ENCODE measurements at regions not wholly inside any gene's neighbourhood (a gene's known extent, or its start where the extent isn't known, plus 50 kb on each side); places are given as distances from the start of the nearest gene placed in this dataset.

DNA sequence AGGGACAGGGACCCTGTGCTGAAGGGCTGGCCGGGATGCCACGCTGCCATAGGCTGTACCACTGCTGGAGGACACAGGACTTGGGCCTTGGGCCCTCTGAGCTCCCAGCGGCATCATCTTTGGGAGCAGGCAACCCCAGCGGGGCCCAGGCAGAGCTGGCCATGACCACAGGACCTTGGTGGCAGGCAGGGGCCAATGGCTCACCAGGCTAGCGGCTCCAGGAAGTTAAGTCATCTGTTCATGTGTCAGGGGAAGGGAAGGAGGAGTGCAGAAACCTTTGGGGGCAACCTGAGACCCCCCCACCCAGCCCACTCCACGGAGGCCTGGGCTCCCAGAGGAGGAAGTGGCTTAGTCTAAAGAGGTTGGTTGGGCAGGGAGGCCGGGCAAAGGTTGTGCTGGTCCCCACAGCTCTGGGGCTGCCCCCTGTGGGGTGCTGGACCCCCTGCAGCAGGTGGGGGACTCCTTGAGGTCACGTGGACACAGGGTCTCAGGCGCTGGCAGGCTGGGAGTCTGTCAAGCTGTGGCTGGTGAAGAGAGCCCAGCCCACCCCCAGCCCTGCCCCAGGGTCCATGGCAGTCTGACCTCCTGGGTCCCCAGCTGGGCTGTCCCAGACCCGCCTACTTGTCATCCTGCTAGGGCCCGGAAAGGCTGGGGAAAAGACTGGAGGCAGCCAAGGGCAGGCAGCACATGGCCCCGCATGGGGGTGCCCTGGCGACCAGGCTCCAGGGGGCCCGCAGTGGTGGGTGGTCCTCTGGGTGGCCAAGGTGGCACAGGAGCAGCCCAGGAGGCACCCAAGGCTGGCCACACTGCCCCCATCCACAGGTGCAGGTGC is 184.3 kb downstream of the IGLL1 start:
- TF ChIP-seq, protein P1, sequence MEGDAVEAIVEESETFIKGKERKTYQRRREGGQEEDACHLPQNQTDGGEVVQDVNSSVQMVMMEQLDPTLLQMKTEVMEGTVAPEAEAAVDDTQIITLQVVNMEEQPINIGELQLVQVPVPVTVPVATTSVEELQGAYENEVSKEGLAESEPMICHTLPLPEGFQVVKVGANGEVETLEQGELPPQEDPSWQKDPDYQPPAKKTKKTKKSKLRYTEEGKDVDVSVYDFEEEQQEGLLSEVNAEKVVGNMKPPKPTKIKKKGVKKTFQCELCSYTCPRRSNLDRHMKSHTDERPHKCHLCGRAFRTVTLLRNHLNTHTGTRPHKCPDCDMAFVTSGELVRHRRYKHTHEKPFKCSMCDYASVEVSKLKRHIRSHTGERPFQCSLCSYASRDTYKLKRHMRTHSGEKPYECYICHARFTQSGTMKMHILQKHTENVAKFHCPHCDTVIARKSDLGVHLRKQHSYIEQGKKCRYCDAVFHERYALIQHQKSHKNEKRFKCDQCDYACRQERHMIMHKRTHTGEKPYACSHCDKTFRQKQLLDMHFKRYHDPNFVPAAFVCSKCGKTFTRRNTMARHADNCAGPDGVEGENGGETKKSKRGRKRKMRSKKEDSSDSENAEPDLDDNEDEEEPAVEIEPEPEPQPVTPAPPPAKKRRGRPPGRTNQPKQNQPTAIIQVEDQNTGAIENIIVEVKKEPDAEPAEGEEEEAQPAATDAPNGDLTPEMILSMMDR (IDR thresholded peaks at IDR 0.05): no peak

DNA sequence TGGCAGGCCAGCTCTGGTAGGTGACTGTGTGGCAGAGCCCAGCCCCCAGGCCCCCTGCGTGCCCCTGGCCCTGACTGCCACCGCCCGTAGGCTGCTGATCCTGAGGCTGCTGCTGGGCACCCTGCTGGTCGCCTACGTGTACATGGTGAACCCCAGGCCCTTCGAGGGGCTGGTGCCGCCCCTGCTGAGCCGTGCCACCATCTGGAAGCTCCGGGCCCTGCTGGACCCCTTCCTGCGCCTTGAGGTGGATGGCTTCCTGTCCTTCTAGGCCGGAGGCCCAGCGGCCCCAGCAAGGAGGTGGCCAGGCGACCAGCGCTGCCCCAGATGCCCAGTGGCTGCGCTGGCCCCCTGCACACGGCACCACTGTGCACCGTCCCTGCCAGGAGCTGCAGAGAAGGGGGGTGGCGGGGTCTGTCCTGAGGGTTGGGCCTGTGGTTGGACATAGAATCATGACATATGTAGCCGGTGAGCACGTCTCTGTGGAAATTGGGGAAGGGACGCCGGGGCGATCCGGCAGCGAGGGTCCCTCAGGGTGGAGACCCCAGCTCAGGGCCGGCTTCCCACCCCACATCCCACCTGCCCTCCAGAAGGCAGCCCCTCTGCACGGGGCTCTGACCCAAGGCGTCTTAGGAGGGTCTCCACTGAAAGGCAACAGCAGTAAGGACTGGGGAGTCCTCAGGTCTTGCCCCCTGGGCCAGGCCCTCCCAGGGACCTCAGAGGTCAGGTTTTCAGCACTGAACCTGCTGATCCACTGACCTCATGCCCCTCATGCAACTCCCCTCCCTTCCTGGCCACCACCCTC is 185.4 kb downstream of the IGLL1 start:
- TF ChIP-seq, protein P1 (IDR thresholded peaks at IDR 0.05): no peak

DNA sequence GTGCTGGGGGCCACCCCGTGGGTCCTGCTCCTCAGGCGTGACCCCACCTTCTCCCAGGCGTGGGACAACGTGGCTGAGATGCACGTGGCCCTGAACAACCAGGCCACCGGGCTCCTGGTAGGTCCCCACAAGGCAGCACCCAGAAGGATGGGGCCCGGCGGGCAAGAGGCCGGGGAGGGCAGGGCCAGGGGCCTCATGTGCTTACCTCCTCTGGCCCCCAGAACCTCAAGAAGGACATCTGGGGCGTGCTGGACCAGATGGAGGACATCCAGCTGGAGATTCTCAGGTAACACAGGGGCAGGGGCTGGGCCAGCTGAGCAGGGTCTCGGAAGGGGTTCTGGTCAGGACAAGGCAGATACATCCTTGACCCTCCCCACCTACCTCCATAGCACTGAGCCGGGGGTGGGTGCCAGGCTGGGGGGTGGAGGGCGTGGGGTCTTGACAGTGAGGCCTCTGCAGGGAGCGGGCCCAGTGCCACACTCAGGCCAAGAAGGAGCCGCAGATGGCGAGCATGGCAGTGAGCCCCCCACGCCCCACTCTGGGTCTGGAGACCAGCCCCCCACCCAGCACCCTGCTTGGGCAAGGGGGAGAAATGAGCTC is 186.3 kb downstream of the IGLL1 start:
- TF ChIP-seq, protein P1 (IDR thresholded peaks at IDR 0.05): no peak

DNA sequence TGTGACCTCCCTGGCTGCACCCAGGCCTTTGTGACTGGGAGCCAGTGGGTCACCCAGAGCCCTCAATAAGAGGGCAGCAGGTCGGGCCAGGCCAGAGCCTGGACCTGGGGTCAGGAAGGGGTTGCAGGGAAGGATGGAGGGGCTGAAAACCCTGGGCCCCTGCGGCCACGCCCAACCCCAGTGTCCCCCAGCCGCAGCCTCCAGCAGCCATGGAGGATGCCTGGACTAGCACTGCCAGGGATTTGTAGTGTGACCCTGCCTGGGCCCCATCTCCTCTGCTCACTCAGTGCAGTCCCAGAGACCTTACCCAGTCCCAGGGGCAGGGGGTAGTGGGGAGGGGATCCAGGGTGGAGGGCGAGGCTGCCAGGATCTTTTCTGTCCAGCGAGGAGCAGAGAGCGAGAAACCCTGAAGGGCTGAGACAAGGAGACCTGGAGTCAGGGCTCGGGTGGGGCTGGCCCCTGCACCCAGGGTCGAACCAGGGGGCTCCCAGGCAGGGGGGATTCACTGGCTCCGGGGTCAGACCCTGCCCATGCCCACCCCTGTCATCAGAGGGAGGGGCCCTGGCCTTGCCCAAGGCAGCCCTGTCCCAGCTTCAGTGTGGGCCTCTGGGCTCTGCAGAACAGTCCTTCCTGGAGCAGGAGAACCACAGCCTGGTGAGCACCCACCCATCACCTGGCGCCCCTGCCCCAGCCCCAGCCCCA is 187.5 kb downstream of the IGLL1 start:
- TF ChIP-seq, protein P1 (IDR thresholded peaks at IDR 0.05): no peak

DNA sequence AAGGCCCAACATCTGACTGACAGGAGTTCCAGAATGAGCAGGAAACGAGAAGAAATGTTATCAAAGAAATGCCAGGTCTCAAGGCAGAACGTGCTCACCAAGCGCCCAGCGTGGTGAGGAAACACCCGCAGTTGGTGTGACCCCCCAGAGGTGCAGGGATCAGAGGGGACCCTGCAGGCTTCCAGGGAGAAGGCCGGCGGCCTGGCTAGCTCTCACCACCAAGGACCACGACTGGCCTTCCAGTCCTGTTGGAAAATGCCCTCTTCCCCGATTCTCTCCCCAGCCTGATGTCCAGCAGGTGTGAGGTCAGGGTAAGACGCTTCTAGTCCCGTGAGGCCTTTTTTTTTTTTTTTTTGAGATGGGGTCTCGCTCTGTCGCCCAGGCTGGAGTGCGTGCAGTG is 189.1 kb downstream of the IGLL1 start:
- TF ChIP-seq, protein P1 (IDR thresholded peaks at IDR 0.05): no peak

DNA sequence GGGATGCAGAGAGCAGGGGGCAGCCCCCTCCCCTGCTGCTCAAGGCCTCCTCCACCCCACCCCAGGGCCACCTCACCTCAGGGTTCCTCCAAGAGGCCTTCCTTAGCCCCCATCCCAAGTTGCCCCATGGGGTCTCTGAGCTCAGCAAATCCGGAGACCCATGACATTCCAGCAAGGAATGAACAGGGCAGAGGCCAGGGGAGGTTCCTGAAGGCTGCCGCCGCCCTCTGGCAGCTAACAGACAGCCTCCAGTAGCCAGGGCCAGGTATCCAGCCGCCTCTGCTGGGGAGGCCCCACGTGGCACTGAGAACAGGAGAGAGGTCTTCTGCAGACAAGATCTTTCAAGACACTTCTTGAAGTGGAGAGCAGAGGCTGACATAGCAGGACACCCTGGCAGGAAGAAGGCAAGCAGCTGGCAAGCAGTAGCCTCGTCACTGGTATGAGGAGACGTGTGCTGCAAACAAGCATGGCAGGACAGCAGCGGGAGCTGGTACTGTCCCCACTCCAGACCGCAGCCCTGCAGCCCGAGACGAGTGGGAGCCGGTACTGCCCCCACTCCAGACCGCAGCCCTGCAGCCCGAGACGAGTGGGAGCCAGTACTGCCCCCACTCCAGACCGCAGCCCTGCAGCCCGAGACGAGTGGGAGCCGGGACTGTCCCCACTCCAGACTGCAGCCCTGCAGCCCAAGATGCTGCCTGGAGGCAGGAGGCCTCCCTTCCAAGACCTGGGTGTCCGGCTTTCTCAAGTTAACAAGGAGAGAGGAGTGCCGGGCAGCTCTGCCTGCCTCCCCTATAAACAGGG is 190.6 kb downstream of the IGLL1 start:
- TF ChIP-seq, protein P1 (IDR thresholded peaks at IDR 0.05): no peak

All from LNCAP (cell line).